ENCODE measurements at regions not wholly inside any gene's neighbourhood (a gene's known extent, or its start where the extent isn't known, plus 50 kb on each side); places are given as distances from the start of the nearest gene placed in this dataset.

DNA sequence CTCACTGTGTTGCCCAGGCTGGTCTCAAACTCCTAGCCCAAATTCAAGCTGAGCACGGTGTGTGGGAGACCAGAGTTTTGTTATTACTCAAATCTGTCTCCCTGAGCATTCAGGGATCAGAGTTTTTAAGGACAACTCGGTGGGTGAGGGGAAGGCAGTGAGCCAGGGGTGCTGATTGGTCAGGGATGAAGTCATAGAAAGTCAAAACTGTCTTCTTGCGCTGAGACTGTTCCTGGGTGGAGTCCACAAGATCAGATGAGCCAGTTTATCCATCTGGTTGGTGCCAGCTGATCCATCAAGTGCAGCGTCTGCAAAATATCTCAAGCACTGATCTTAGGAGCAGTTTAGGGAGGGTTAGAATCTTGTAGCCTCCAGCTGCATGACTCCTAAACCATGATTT, 346.3 kb downstream of the TMEM114 start:
- Mint-ChIP-seq H3K4me1 (no peaks in the 10 kb centered on the region), H3K9me3 (peaks cover 3% of the 10 kb centered on the region), H3K4me3 (no peak overlapping the region)

GRCh38 chr16:8241408-8241807, 348.9 kb downstream of the TMEM114 start:
- Mint-ChIP-seq H3K4me1 (no peaks in the 10 kb centered on the region), H3K27me3 (peaks cover 1% of the 10 kb centered on the region), H3K36me3 (ENCODE audit: low read depth) (no peaks in the 10 kb centered on the region), H3K9me3 (peaks cover 3% of the 10 kb centered on the region), H3K27ac (no peak overlapping the region), H3K4me3 (no peak overlapping the region)
- ATAC-seq (no peak), DNase-seq (no peak)

More for the DNA sequence above, 346.3 kb downstream of the TMEM114 start:
- ATAC-seq (no peak), DNase-seq (no peak)
- Mint-ChIP-seq H3K27me3 (peaks cover 1% of the 10 kb centered on the region), H3K36me3 (ENCODE audit: low read depth) (no peaks in the 10 kb centered on the region), H3K27ac (no peak overlapping the region)

- no peaks in the 10 kb centered on the region for H3K36me3 Mint-ChIP-seq (ENCODE audit: low read depth)
- H3K27ac Mint-ChIP-seq, result no peak overlapping the region
- H3K27me3 Mint-ChIP-seq, result no peaks in the 10 kb centered on the region
- no peak overlapping the region for H3K4me3 Mint-ChIP-seq
- H3K9me3 Mint-ChIP-seq, result no peaks in the 10 kb centered on the region
- no peaks in the 10 kb centered on the region for H3K4me1 Mint-ChIP-seq
- no peak for ATAC-seq
- DNase-seq, result no peak
These were observed 350.9 kb downstream of the TMEM114 start for GRCh38 chr16:8239443-8239842.

GRCh38 chr16:8237452-8237851, 352.9 kb downstream of the TMEM114 start:
- Mint-ChIP-seq H3K27me3 (no peaks in the 10 kb centered on the region), H3K4me3 (no peak overlapping the region), H3K4me1 (no peaks in the 10 kb centered on the region), H3K27ac (no peak overlapping the region), H3K9me3 (no peaks in the 10 kb centered on the region), H3K36me3 (ENCODE audit: low read depth) (no peaks in the 10 kb centered on the region)
- ATAC-seq (no peak), DNase-seq (no peak)

DNA sequence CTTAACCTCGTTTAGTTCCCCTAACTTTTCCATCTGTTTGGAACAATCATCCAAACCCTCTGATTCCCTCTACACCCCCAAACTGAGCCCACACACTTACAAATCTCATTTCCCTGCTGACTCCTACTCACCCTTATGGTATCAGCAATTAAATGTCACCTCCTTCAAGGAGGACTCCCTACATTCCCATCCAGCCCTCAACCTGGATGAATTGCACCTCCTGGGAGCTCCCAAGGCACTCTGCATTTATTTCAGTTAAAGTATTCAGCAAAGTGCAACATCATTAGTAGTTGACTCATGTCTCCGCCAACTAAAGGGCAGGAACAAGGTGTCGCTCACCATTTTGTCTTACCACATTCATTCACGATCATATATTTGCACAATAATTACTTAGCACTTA, 353.5 kb downstream of the TMEM114 start:
- Mint-ChIP-seq H3K4me1 (no peaks in the 10 kb centered on the region), H3K27ac (no peak overlapping the region), H3K27me3 (no peaks in the 10 kb centered on the region), H3K36me3 (ENCODE audit: low read depth) (no peaks in the 10 kb centered on the region), H3K4me3 (no peak overlapping the region), H3K9me3 (no peaks in the 10 kb centered on the region)
- ATAC-seq (no peak), DNase-seq (no peak)

DNA sequence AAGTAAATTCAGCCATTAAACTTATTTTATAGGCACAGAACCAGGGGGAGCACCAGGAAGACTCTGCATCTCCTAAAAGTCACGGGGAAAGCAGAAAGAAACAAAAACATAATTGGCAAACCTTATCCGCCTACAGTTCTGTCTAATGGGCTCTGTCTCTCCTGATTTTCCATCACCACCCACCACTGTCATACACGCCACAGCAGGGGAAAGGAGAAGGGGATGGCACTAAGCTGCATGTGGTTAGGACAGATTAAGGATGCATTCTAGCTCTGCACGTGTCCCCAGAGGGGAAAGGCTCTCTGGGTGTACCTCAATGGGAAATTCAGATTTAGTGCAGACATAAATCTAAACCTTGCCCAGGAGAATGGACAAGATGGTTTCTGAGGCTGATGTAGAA, 359.8 kb downstream of the TMEM114 start:
- H3K27ac Mint-ChIP-seq, result no peak overlapping the region
- DNase-seq (no peak), ATAC-seq (no peak)
- H3K36me3 Mint-ChIP-seq (ENCODE audit: low read depth), result no peaks in the 10 kb centered on the region
- H3K27me3 Mint-ChIP-seq, result no peaks in the 10 kb centered on the region
- H3K4me1 Mint-ChIP-seq, result no peaks in the 10 kb centered on the region
- peaks cover 7% of the 10 kb centered on the region for H3K9me3 Mint-ChIP-seq
- no peak overlapping the region for H3K4me3 Mint-ChIP-seq

GRCh38 chr16:8229011-8229520, 361.2 kb downstream of the TMEM114 start:
- H3K4me1 Mint-ChIP-seq, result no peaks in the 10 kb centered on the region
- no peak for ATAC-seq
- no peak for DNase-seq

DNA sequence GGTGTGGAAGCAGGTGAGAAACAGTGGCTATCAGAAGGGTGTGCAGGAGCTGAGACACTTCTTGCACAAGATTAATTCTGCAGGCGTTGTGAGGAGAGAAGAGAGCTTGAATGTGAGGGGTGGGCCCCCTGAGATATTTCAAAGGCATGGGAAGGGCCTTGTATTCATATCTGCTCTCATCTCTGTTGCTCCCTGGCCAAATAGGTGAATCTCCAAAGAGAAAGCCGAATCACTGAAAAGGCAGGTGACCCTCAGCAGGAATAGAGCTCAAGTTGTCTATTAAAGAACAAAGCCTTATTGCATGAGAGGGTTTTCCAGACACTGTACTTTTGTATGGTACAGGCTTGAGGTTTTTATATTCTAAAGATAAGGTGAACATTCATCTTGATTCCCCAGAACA, 373.1 kb downstream of the TMEM114 start:
- DNase-seq, result no peak
- H3K36me3 Mint-ChIP-seq (ENCODE audit: low read depth), result no peaks in the 10 kb centered on the region
- ATAC-seq, result no peak
- no peaks in the 10 kb centered on the region for H3K27me3 Mint-ChIP-seq
- peaks cover 4% of the 10 kb centered on the region for H3K9me3 Mint-ChIP-seq
- H3K4me1 Mint-ChIP-seq, result no peaks in the 10 kb centered on the region
- no peak overlapping the region for H3K4me3 Mint-ChIP-seq
- no peak overlapping the region for H3K27ac Mint-ChIP-seq

More at GRCh38 chr16:8229011-8229520, 361.2 kb downstream of the TMEM114 start:
- H3K36me3 Mint-ChIP-seq (ENCODE audit: low read depth), result no peaks in the 10 kb centered on the region
- no peak overlapping the region for H3K4me3 Mint-ChIP-seq
- H3K27me3 Mint-ChIP-seq, result no peaks in the 10 kb centered on the region
- no peak overlapping the region for H3K27ac Mint-ChIP-seq
- peaks cover 7% of the 10 kb centered on the region for H3K9me3 Mint-ChIP-seq

DNA sequence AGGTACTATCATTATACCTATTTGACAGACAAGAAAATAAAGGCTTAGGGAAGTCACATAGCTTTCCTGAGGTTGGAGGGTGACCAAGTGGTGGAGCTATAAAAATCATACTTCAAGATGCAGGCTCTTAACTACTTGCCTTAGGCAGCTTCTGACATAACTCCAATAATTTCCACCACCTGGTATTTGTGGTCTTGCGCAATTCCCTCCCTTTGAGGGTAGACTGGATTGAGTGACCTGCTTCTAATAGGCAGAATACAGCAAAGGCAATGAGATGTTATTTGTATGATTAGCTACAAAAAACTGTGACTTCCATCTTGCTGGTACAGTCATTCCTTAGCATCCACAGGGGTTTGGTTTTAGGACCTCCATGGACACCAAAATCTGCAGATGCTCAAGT, 385.5 kb downstream of the TMEM114 start:
- Mint-ChIP-seq H3K4me3 (no peak overlapping the region), H3K27me3 (no peaks in the 10 kb centered on the region), H3K4me1 (no peaks in the 10 kb centered on the region), H3K27ac (no peak overlapping the region), H3K9me3 (no peaks in the 10 kb centered on the region), H3K36me3 (ENCODE audit: low read depth) (no peaks in the 10 kb centered on the region)
- ATAC-seq, result no peak
- no peak for DNase-seq

DNA sequence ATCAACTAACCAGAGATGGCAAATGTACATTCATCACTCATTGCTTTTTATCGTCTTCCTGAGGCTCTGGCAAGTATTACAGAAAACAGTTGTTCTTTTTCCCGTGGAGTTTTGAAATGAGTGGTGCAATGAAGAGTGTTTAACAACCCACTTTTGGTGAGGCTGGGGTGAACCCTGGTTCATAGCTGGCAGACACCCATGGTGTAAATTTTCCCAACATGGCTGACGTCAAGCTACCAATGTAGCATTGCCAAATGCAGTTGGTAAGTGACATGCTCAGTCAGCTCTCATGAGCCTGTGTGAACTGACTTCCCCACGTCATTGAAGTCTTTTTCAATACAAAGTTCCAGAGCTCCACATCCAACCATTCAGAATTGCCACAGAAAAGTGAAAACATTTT, 386.2 kb downstream of the TMEM114 start:
- no peaks in the 10 kb centered on the region for H3K9me3 Mint-ChIP-seq
- ATAC-seq, result no peak

GRCh38 chr16:8203101-8203500, 387.2 kb downstream of the TMEM114 start:
- Mint-ChIP-seq H3K27ac (no peak overlapping the region), H3K9me3 (no peaks in the 10 kb centered on the region), H3K36me3 (ENCODE audit: low read depth) (no peaks in the 10 kb centered on the region), H3K27me3 (no peaks in the 10 kb centered on the region), H3K4me1 (no peaks in the 10 kb centered on the region), H3K4me3 (no peak overlapping the region)
- DNase-seq (no peak), ATAC-seq (no peak)

More for the DNA sequence above, 386.2 kb downstream of the TMEM114 start:
- Mint-ChIP-seq H3K27me3 (no peaks in the 10 kb centered on the region), H3K36me3 (ENCODE audit: low read depth) (no peaks in the 10 kb centered on the region), H3K4me1 (no peaks in the 10 kb centered on the region), H3K27ac (no peak overlapping the region), H3K4me3 (no peak overlapping the region)
- no peak for DNase-seq

DNA sequence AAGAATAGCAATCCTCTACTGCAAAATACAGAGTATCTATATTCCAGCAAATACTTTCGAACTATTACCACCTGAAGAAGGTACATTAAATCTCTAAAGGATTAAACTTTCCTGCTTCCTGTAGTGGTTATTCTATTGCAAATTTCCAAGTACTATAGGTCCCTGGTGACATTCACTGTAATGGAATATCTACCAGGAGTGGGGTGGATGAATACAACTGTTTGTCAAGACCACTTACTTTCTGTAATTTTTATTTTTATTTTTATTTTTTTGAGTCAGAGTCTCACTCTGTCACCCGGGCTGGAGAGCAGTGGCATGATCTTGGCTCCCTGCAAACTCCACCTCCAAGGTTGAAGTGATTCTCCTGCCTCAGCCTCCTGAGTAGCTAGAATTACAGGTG, 389.5 kb downstream of the TMEM114 start:
- Mint-ChIP-seq H3K36me3 (ENCODE audit: low read depth) (no peaks in the 10 kb centered on the region), H3K4me1 (no peaks in the 10 kb centered on the region), H3K27me3 (no peaks in the 10 kb centered on the region), H3K9me3 (peaks cover 4% of the 10 kb centered on the region), H3K27ac (no peak overlapping the region), H3K4me3 (no peak overlapping the region)
- DNase-seq (no peak), ATAC-seq (no peak)

GRCh38 chr16:8199390-8199789, 390.9 kb downstream of the TMEM114 start:
- ATAC-seq (no peak), DNase-seq (no peak)
- H3K27ac Mint-ChIP-seq, result no peak overlapping the region
- H3K36me3 Mint-ChIP-seq (ENCODE audit: low read depth), result no peaks in the 10 kb centered on the region
- H3K4me3 Mint-ChIP-seq, result no peak overlapping the region
- no peaks in the 10 kb centered on the region for H3K4me1 Mint-ChIP-seq
- no peaks in the 10 kb centered on the region for H3K27me3 Mint-ChIP-seq
- peaks cover 8% of the 10 kb centered on the region for H3K9me3 Mint-ChIP-seq

- ATAC-seq (no peak), DNase-seq (no peak)
- Mint-ChIP-seq H3K27ac (no peak overlapping the region), H3K27me3 (no peaks in the 10 kb centered on the region), H3K9me3 (peaks cover 18% of the 10 kb centered on the region), H3K4me1 (no peaks in the 10 kb centered on the region), H3K4me3 (no peak overlapping the region), H3K36me3 (ENCODE audit: low read depth) (no peaks in the 10 kb centered on the region)
These were observed 395.5 kb downstream of the TMEM114 start for GRCh38 chr16:8194794-8195193.

- H3K4me1 Mint-ChIP-seq, result no peaks in the 10 kb centered on the region
- H3K9me3 Mint-ChIP-seq, result peaks cover 15% of the 10 kb centered on the region
- H3K4me3 Mint-ChIP-seq, result no peak overlapping the region
- no peaks in the 10 kb centered on the region for H3K36me3 Mint-ChIP-seq (ENCODE audit: low read depth)
- H3K27me3 Mint-ChIP-seq, result no peaks in the 10 kb centered on the region
- H3K27ac Mint-ChIP-seq, result no peak overlapping the region
- no peak for DNase-seq
- no peak for ATAC-seq
These were observed 401.5 kb downstream of the TMEM114 start for GRCh38 chr16:8188841-8189240.

DNA sequence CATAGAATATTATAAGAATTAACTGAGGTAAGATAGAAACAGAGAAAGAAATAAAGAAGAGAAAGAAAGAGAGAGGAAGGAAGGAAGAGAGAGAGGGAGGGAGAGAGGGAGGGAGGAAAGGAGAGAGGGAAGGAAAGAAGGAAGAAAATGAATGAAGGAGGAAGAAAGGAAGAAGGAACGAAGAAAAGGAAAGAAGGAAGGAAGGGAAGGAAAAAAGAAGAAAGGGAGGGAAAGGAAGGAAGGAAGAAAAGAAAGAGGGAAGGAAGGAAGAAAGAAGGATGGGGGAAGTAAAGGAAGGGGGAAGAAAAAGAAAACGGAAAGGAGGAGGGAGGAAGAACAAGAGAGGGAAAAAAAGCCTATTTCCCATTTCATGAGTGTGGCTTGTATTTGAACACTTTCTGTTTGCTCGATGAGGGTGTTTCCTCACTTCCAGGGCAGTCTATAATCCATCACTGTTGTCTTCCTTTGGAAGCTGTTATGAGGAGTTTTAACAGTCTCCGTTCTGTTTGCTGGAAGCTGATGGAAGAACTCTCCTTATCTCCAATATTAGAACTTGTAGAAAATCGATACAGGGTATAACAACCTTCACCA, 402.4 kb downstream of the TMEM114 start:
- H3K4me1 Mint-ChIP-seq, result no peaks in the 10 kb centered on the region
- H3K4me3 Mint-ChIP-seq, result no peak overlapping the region
- no peak for DNase-seq
- no peak for ATAC-seq
- peaks cover 14% of the 10 kb centered on the region for H3K9me3 Mint-ChIP-seq
- H3K27ac Mint-ChIP-seq, result no peak overlapping the region
- no peaks in the 10 kb centered on the region for H3K36me3 Mint-ChIP-seq (ENCODE audit: low read depth)
- no peaks in the 10 kb centered on the region for H3K27me3 Mint-ChIP-seq

Data from activated naive CD8-positive, alpha-beta T cell treated with anti-CD3 and anti-CD28 coated beads, Interleukin-2, amount 50 U/mL, for 24 hours (primary cell).